Endothelial cell of umbilical vein (primary cell): ENCODE measurements at regions not wholly inside any gene's neighbourhood (a gene's known extent, or its start where the extent isn't known, plus 50 kb on each side); places are given as distances from the start of the nearest gene placed in this dataset.

Experiments used
- BruUV-seq: library from RNA; stranded (reverse); fragments of 400-500 nt; replicated peaks from 2 replicates; lab custom pipeline; 2021; lab: Mats Ljungman, UMichigan
- CTCF ChIA-PET: fragments of 300-600, 350-600 bp; sonication (Branson Sonifier 250); formaldehyde crosslinking; loops from one replicate; lab custom pipeline; 2021; ENCODE audit warnings: antibody characterized with exemption, inconsistent platforms; lab: Charles Lee
- POLR2A ChIA-PET: fragments of 300-600, 350-600 bp; sonication (Branson Sonifier 250); formaldehyde crosslinking; loops from one replicate; lab custom pipeline; 2021; ENCODE audit warnings: antibody characterized with exemption, inconsistent platforms; lab: Charles Lee
- DNase-seq: peaks from one replicate; pipeline ENCODE4 v3.0.0-alpha.2; 2011; ENCODE audit warnings: low read depth, low spot score
- FAIRE-seq: peaks from 2 replicates; lab custom pipeline; 2011; peaks lifted over from hg19 to GRCh38; lab: Jason Lieb, UNC
- H2AFZ ChIP-seq: 2 replicates; pipeline ENCODE4 v1.6.0; 2012; ENCODE audit warnings: low read depth, low read length, control low read depth, inconsistent platforms
- H3K27ac ChIP-seq: 2 replicates; pipeline ENCODE4 v1.5.1; 2011; ENCODE audit warnings: low read depth, mild to moderate bottlenecking, control low read depth, low read length, moderate library complexity; ENCODE audit not compliant: insufficient read depth
- H3K27me3 ChIP-seq, 2 experiments: 2 replicates each; pipeline versions ENCODE4 v1.6.0 to v1.6.1; 2011; ENCODE audit warnings: low read length in 2 of 2, mixed read lengths in 1 of 2; ENCODE audit not compliant: control insufficient read depth in 2 of 2, insufficient read depth in 2 of 2
- H3K36me3 ChIP-seq, 2 experiments: 2 replicates in 1 of 2; 3 replicates in 1 of 2; pipeline ENCODE4 v1.5.1; 2011; ENCODE audit warnings: low read length in 2 of 2, mild to moderate bottlenecking in 1 of 2, moderate library complexity in 1 of 2; ENCODE audit not compliant: control insufficient read depth in 2 of 2, insufficient read depth in 2 of 2; ENCODE audit errors: extremely low read depth in 1 of 2
- H3K4me1 ChIP-seq: 3 replicates; pipeline ENCODE4 v1.5.1; 2011; ENCODE audit warnings: mild to moderate bottlenecking, low read length; ENCODE audit not compliant: control insufficient read depth, insufficient read depth; ENCODE audit errors: extremely low read depth
- H3K4me2 ChIP-seq: 2 replicates; pipeline ENCODE4 v1.6.1; 2011; ENCODE audit warnings: low read length, control low read depth, mixed read lengths; ENCODE audit not compliant: insufficient read depth
- H3K4me3 ChIP-seq, 3 experiments: fragments of 200-600 bp in 1 of 3; sonication (generic), shearing (Covaris generic) in 1 of 3; replicated peaks in 1 of 3; 2 replicates each; pipeline ENCODE4 v1.5.1; 2011 to 2016; ENCODE audit warnings: control low read depth in 3 of 3, low read length in 3 of 3, mild to moderate bottlenecking in 2 of 3, inconsistent platforms in 1 of 3, low read depth in 1 of 3, moderate library complexity in 1 of 3; ENCODE audit not compliant: insufficient read depth in 1 of 3
- H3K79me2 ChIP-seq: 2 replicates; pipeline ENCODE4 v1.6.0; 2012; ENCODE audit warnings: low read length, inconsistent platforms; ENCODE audit not compliant: control insufficient read depth, insufficient read depth
- H3K9ac ChIP-seq: replicated peaks from 2 replicates; pipeline ENCODE3; 2011; ENCODE audit warnings: low read length, control low read depth; ENCODE audit not compliant: insufficient read depth; ENCODE audit errors: extremely low read depth
- H3K9me1 ChIP-seq: replicated peaks from 3 replicates; pipeline ENCODE4 v1.6.0; 2011; ENCODE audit warnings: mild to moderate bottlenecking, low read length; ENCODE audit not compliant: control insufficient read depth, insufficient read depth; ENCODE audit errors: extremely low read depth
- H3K9me3 ChIP-seq: replicated peaks from 2 replicates; pipeline ENCODE4 v1.5.1; 2012; ENCODE audit warnings: low read length, inconsistent platforms; ENCODE audit not compliant: control insufficient read depth, insufficient read depth
- H4K20me1 ChIP-seq: replicated peaks from 2 replicates; pipeline ENCODE3; 2011; ENCODE audit warnings: mild to moderate bottlenecking, low read length; ENCODE audit not compliant: control insufficient read depth, insufficient read depth; ENCODE audit errors: extremely low read depth
- CTCF ChIP-seq, 2 donors: IDR thresholded peaks; 1 replicate in 1 of 2; 2 replicates in 1 of 2; pipeline ENCODE4 v1.5.1; 2011; ENCODE audit warnings: low read length in 2 of 2, mild to moderate bottlenecking in 2 of 2, moderate library complexity in 2 of 2, control low read depth in 1 of 2, inconsistent platforms in 1 of 2, low read depth in 1 of 2; ENCODE audit not compliant: insufficient read depth in 1 of 2; ENCODE audit errors: extremely low read depth in 1 of 2
- EZH2 ChIP-seq: IDR thresholded peaks from 2 replicates; pipeline ENCODE4 v1.6.1; 2012; ENCODE audit warnings: borderline replicate concordance, low read depth, mild to moderate bottlenecking, moderate library complexity, low read length, inconsistent platforms; ENCODE audit not compliant: severe bottlenecking
- FOS ChIP-seq: IDR thresholded peaks from 2 replicates; pipeline ENCODE4 v1.6.1; 2011; ENCODE audit warnings: mild to moderate bottlenecking, low read length, moderate library complexity, borderline replicate concordance; ENCODE audit not compliant: insufficient read depth
- GATA2 ChIP-seq: IDR thresholded peaks from 2 replicates; pipeline ENCODE4 v1.7.0; 2011; ENCODE audit warnings: low read depth, mild to moderate bottlenecking, moderate library complexity, mixed read lengths, low read length; ENCODE audit not compliant: insufficient read length, insufficient read depth
- JUN ChIP-seq: IDR thresholded peaks from 2 replicates; pipeline ENCODE4 v1.6.1; 2011; ENCODE audit warnings: borderline replicate concordance, low read depth; ENCODE audit not compliant: insufficient read length, insufficient read depth
- MYC ChIP-seq: IDR thresholded peaks from one replicate; pipeline ENCODE4 v1.6.1; 2011; ENCODE audit warnings: mild to moderate bottlenecking, low read depth, low read length
- POLR2A ChIP-seq: IDR thresholded peaks from 2 replicates; pipeline ENCODE4 v1.6.1; 2012; ENCODE audit warnings: low read depth, mild to moderate bottlenecking, control low read depth, low read length
- POLR2AphosphoS5 ChIP-seq: IDR thresholded peaks from 2 replicates; pipeline ENCODE4 v1.6.1; 2012; ENCODE audit warnings: low read depth, mild to moderate bottlenecking, control low read depth, low read length, moderate library complexity; ENCODE audit not compliant: insufficient read depth
- dilution Hi-C: fragments of 300-500 bp; cut with MboI; formaldehyde crosslinking; loops from one replicate; pipeline ENCODE4 v1.15.0; 2019; ENCODE audit warnings: low sequenced_read_pairs; ENCODE audit not compliant: extremely low pct_ligation_motif_present
- intact Hi-C: fragments of 100-400 bp; cut with micrococcal nuclease; formaldehyde crosslinking; loops from one replicate; pipeline ENCODE4 v1.10.0; 2022
- TF ChIP-seq, protein P1 (sequence below): IDR thresholded peaks from 2 replicates; pipeline ENCODE4 v1.6.1; 2011; ENCODE audit not compliant: insufficient read depth, insufficient read length

DNA sequence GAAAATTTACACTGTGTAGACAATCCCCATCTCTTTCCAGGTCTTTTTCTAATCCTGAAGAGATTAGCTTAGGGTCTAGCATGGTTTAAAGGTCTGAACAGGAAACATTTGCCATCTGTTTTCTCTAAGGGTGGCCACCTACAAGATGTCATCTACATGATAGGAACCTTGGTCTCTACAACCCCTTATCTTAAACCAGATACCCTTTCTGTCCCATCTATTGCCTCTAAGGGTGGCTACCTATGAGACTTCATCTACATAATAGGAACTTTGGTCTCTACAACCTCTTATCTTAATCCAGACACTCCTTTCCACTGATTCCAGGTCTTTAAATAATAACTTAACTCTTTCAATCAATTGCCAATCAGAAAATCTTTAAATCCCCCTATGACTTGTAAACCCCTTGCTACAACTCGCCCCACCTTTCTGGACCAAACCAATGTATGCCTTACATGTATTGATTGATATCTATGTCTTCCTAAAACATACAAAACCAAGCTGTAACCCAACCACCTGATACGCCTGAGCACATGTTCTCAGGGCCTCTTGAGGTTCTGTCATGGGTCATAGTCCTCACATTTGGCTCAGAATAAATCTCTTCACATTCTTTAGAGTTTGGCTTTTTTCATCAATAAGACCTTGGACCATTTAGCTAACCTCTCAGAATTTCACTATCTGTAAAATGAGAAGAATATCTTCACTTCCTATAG, 605.0 kb downstream of the TUSC7 start:
- ChIA-PET CTCF (no interaction called here), POLR2A (no interaction called here)
- TF ChIP-seq FOS (no peak), CTCF (IDR thresholded peaks at IDR 0.05; ENCODE audit: extremely low read depth in 1 of 2, insufficient read depth in 1 of 2, low read depth in 1 of 2, low read length in 2 of 2) (no peak), EZH2 (no peak), GATA2 (no peak), MYC (no peak), POLR2A (no peak), JUN (no peak), POLR2AphosphoS5 (no peak)
- TF ChIP-seq, protein P1, sequence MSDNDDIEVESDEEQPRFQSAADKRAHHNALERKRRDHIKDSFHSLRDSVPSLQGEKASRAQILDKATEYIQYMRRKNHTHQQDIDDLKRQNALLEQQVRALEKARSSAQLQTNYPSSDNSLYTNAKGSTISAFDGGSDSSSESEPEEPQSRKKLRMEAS: no peak
- no peak overlapping the region for H3K4me3 ChIP-seq
- H3K79me2 ChIP-seq: no peaks in the 10 kb centered on the region
- FAIRE-seq: no peak
- H3K27me3 ChIP-seq: no peaks in the 10 kb centered on the region
- DNase-seq: no peak
- intact Hi-C loops: no loop called here
- no peaks in the 10 kb centered on the region for H3K9me1 ChIP-seq
- dilution Hi-C loops: no loop called here
- no peak overlapping the region for H3K9ac ChIP-seq
- H3K27ac ChIP-seq: no peak overlapping the region
- H3K9me3 ChIP-seq: no peaks in the 10 kb centered on the region
- no peaks in the 10 kb centered on the region for H3K36me3 ChIP-seq
- H3K4me2 ChIP-seq: no peak overlapping the region
- BruUV-seq: no TSS peak
- no peaks in the 10 kb centered on the region for H4K20me1 ChIP-seq
- no peak overlapping the region for H2AFZ ChIP-seq
- H3K4me1 ChIP-seq: no peaks in the 10 kb centered on the region
